Spleen (tissue), 11 donors: ENCODE measurements at regions not wholly inside any gene's neighbourhood (a gene's known extent, or its start where the extent isn't known, plus 50 kb on each side); places are given as distances from the start of the nearest gene placed in this dataset.

Experiments
- DNase-seq: peaks from one replicate; pipeline ENCODE4 v3.0.0-alpha.2; 2020
- H3K27ac ChIP-seq, 8 donors: fragments of 200-600 bp; sonication (generic) in 7 of 8; 1 replicate in 4 of 8; 2 replicates in 4 of 8; pipeline versions ENCODE4 v1.5.0 to v1.8.0; 2016 to 2021; ENCODE audit warnings: inconsistent platforms in 4 of 8, mild to moderate bottlenecking in 4 of 8, moderate library complexity in 1 of 8
- H3K27me3 ChIP-seq, 7 donors: fragments of 200-600 bp; sonication (generic) in 6 of 7; replicated peaks in 1 of 7; 1 replicate in 4 of 7; 2 replicates in 3 of 7; pipeline versions ENCODE4 v1.5.0 to v1.8.0; 2016 to 2021; ENCODE audit warnings: inconsistent platforms in 3 of 7, mild to moderate bottlenecking in 1 of 7
- H3K36me3 ChIP-seq, 6 donors: fragments of 200-600 bp; sonication (generic) in 5 of 6; 1 replicate in 4 of 6; 2 replicates in 2 of 6; pipeline versions ENCODE4 v1.5.0 to v1.8.0; 2016 to 2021; ENCODE audit warnings: inconsistent platforms in 2 of 6
- H3K4me1 ChIP-seq, 6 donors: fragments of 200-600 bp; sonication (generic) in 5 of 6; 1 replicate in 3 of 6; 2 replicates in 3 of 6; pipeline versions ENCODE4 v1.5.0 to v1.8.0; 2016 to 2021; ENCODE audit warnings: inconsistent platforms in 3 of 6
- H3K4me3 ChIP-seq, 8 donors: fragments of 200-600 bp; sonication (generic) in 7 of 8; 1 replicate in 4 of 8; 2 replicates in 4 of 8; pipeline versions ENCODE4 v1.5.0 to v1.8.0; 2016 to 2021; ENCODE audit warnings: inconsistent platforms in 4 of 8, mild to moderate bottlenecking in 4 of 8, moderate library complexity in 2 of 8
- H3K9me3 ChIP-seq, 8 donors: fragments of 200-600 bp; sonication (generic) in 7 of 8; 1 replicate in 4 of 8; 2 replicates in 4 of 8; pipeline versions ENCODE4 v1.5.0 to v1.8.0; 2016 to 2021; ENCODE audit warnings: inconsistent platforms in 4 of 8
- POLR2A ChIP-seq, 3 donors: fragments of 450-650 bp; IDR thresholded peaks; one replicate each; pipeline ENCODE4 v1.5.1; 2017; ENCODE audit warnings: antibody characterized with exemption in 3 of 3, mild to moderate bottlenecking in 1 of 3
- POLR2AphosphoS5 ChIP-seq, 3 donors: sonication (generic); formaldehyde crosslinking; IDR thresholded peaks; one replicate each; pipeline ENCODE4 v1.5.1; 2017; ENCODE audit warnings: antibody characterized with exemption in 3 of 3
- WGBS, 5 donors: extraction: QIAGEN DNeasy Blood & Tissue Kit in 3 of 5; methylation state at CpG; one replicate each; pipeline versions ENCODE4 v1.1.5 to v1.1.7; 2013 to 2018; 5-methylcytosine and 5-hydroxymethylcytosine counted together
- intact Hi-C: fragments of 100-400 bp; cut with DNase I; formaldehyde crosslinking; loops from one replicate; pipeline ENCODE4 v1.15.0; 2023; ENCODE audit warnings: low total_unique reads
- TF ChIP-seq, protein P1 (sequence below), 11 experiments: fragments of 200-600 bp in 7 of 11; fragments of 450-650 bp in 4 of 11; sonication (generic) in 4 of 11; IDR thresholded peaks in 8 of 11; conservative IDR thresholded peaks in 3 of 11; 1 replicate in 7 of 11; 2 replicates in 4 of 11; pipeline versions ENCODE4 v1.4.0 to v1.8.0; 2016 to 2021; ENCODE audit warnings: antibody characterized with exemption in 11 of 11, inconsistent platforms in 4 of 11, mild to moderate bottlenecking in 1 of 11
- donor health status: healthy with polysubstance abuse.
- donor health status: DM: no; HTN: no; CAD: no; lungs with moderate emphysema.
- donor health status: DM: no; HTN: no; CAD: no.
- donor health status: Bipolar disorder and iron deficiency.
- donor health status: healthy.
- donor health status: DM: no; HTN: no; CAD: no.
- donor health status: DM: yes; HTN: yes; CAD: no.

DNA sequence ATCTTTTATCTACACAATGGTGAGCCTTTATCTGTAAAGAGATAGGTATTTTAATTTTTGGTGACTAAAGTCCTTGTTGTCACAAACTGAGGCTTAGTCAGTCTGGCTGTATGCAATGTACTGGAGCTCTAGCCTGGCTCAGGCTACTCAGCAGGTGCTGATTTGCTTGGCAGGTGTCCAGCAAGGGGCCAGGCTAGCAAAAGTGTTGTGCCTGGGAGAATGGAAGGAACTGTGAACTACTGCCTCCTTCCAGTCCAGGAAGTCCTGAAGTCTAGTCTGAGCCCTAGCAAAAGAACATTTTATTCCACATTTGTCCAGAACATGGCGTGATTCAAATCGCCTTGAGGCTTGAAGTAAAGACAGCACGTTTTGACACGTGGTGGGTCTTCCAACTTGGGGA lies 260.5 kb downstream of the CCDC85A start:
- H3K27ac ChIP-seq = no peak overlapping the region
- TF ChIP-seq POLR2AphosphoS5 (IDR thresholded peaks at IDR 0.05) = no peak
- no peak for TF ChIP-seq POLR2A (IDR thresholded peaks at IDR 0.05)
- TF ChIP-seq, protein P1, sequence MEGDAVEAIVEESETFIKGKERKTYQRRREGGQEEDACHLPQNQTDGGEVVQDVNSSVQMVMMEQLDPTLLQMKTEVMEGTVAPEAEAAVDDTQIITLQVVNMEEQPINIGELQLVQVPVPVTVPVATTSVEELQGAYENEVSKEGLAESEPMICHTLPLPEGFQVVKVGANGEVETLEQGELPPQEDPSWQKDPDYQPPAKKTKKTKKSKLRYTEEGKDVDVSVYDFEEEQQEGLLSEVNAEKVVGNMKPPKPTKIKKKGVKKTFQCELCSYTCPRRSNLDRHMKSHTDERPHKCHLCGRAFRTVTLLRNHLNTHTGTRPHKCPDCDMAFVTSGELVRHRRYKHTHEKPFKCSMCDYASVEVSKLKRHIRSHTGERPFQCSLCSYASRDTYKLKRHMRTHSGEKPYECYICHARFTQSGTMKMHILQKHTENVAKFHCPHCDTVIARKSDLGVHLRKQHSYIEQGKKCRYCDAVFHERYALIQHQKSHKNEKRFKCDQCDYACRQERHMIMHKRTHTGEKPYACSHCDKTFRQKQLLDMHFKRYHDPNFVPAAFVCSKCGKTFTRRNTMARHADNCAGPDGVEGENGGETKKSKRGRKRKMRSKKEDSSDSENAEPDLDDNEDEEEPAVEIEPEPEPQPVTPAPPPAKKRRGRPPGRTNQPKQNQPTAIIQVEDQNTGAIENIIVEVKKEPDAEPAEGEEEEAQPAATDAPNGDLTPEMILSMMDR (IDR thresholded peaks at IDR 0.05 in 8 of 11, conservative IDR thresholded peaks at IDR 0.05 in 3 of 11) = no peak
- H3K4me3 ChIP-seq = no peak overlapping the region
- intact Hi-C loops = no loop called here
- 66 to 83% (median 68%) methylated on average over 4 of the region's 4 CpGs for WGBS, 5 donors
- no peak for DNase-seq
- no peaks in the 10 kb centered on the region for H3K27me3 ChIP-seq
- peaks cover 0 to 18% (median 0%) of the 10 kb centered on the region in 8 donors for H3K9me3 ChIP-seq
- no peaks in the 10 kb centered on the region for H3K4me1 ChIP-seq
- no peaks in the 10 kb centered on the region for H3K36me3 ChIP-seq

DNA sequence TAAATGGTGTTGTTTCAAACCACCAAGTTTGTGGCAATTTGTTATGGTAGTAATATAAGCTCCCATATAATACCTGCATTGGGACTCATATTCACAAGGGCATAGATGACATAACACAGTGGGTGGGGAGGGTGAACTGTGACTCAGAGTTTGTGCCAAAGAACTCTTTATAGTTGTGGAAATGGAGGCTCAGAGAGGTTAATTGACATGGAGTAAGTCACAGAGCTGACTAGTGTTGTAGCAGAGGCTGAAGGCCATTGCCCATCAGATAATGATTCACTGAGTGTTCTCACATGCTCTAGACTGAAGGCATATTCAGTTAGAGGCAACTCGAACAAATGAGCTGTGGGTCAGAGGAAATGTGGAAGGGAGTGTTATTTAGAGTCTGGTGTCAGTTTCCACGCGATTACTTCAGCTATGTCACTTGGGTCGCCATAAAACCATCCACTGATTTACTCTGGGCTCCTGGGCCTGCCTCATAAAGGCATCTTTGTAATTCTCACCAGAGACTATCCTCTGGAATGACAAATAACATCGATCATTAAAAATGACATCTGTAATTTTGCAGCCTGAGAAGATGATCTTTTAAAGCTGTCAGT lies 264.7 kb downstream of the CCDC85A start:
- Histone ChIP-seq H3K27ac (no peak overlapping the region), H3K4me1 (no peaks in the 10 kb centered on the region), H3K27me3 (no peaks in the 10 kb centered on the region), H3K36me3 (no peaks in the 10 kb centered on the region), H3K9me3 (peaks cover 0 to 30% (median 13%) of the 10 kb centered on the region in 8 donors), H3K4me3 (no peak overlapping the region)
- 48 to 65% (median 58%) methylated on average over 5 of the region's 5 CpGs for WGBS, 5 donors
- no peak for DNase-seq
- intact Hi-C loops = no loop called here
- TF ChIP-seq POLR2AphosphoS5 (IDR thresholded peaks at IDR 0.05) (no peak), POLR2A (IDR thresholded peaks at IDR 0.05) (no peak)
- TF ChIP-seq, protein P1 (IDR thresholded peaks at IDR 0.05 in 8 of 11, conservative IDR thresholded peaks at IDR 0.05 in 3 of 11) = no peak

DNA sequence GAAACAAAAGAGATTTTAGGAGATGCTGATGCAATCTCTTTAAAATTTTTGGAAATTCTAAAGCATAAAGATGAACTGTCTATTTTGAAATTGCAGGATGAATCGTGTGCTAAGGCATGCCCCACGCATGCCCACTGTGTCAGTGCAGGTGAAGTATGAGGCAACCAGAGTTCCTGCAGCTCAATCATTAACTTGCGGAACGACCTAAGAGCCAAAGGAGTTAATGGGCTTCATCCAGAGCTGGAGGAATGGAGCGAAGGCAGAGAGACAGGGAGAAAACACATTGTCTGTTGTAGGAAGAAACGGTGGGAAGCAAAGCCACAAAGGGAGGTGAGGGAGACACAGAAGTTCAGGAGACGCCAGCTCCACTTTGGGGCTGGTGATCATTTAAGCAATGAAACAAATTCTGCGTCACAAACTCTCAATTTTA lies 265.2 kb downstream of the CCDC85A start:
- Histone ChIP-seq H3K27ac (no peak overlapping the region), H3K4me1 (no peaks in the 10 kb centered on the region), H3K9me3 (peaks cover 0 to 30% (median 13%) of the 10 kb centered on the region in 8 donors), H3K36me3 (no peaks in the 10 kb centered on the region), H3K4me3 (no peak overlapping the region), H3K27me3 (no peaks in the 10 kb centered on the region)
- DNase-seq = no peak
- TF ChIP-seq POLR2AphosphoS5 (IDR thresholded peaks at IDR 0.05) (no peak), POLR2A (IDR thresholded peaks at IDR 0.05) (no peak)
- TF ChIP-seq, protein P1 (IDR thresholded peaks at IDR 0.05 in 8 of 11, conservative IDR thresholded peaks at IDR 0.05 in 3 of 11) = no peak
- WGBS, 5 donors = 47 to 55% (median 54%) methylated on average over 8 of the region's 8 CpGs
- intact Hi-C loops = no loop called here

DNA sequence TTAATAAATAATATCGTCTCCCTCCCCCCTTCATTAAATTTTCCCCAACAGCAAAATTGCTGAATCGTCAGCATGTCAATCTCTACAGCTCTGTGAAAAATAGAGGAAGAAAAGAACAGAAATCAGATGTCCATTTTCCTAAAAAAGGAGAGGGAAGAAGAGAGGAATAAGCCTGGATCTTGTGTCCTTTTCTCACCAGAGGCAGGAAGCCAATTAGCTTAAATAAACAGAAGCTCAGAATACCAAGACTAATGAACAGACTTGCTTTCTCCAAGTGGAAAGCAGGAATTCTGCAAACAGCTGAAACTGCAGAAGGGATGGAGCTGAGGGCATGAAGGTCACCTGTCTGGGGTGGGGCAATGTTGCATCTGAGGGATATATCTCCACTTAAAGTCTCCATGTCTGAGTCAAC lies 265.7 kb downstream of the CCDC85A start:
- intact Hi-C loops = no loop called here
- Histone ChIP-seq H3K4me1 (no peaks in the 10 kb centered on the region), H3K27me3 (no peaks in the 10 kb centered on the region), H3K9me3 (peaks cover 0 to 30% (median 13%) of the 10 kb centered on the region in 8 donors), H3K36me3 (no peaks in the 10 kb centered on the region), H3K27ac (no peak overlapping the region), H3K4me3 (no peak overlapping the region)
- no peak for DNase-seq
- WGBS, 5 donors = 43 to 59% (median 58%) methylated on average over 2 of the region's 2 CpGs
- TF ChIP-seq POLR2AphosphoS5 (IDR thresholded peaks at IDR 0.05) (no peak), POLR2A (IDR thresholded peaks at IDR 0.05) (no peak)
- TF ChIP-seq, protein P1 (IDR thresholded peaks at IDR 0.05 in 8 of 11, conservative IDR thresholded peaks at IDR 0.05 in 3 of 11) = no peak
